WTC11 (cell line): ENCODE measurements at regions not wholly inside any gene's neighbourhood (a gene's known extent, or its start where the extent isn't known, plus 50 kb on each side); places are given as distances from the start of the nearest gene placed in this dataset.

Experiments used
- ATAC-seq: fragments of 200-7000 bp; cut with Tn5 transposase; 2 replicates; pipeline ENCODE4 v1.10.0; 2021; ENCODE audit warnings: mild to moderate bottlenecking, moderate library complexity
- CTCF ChIA-PET: fragments of 300-600 bp; sonication (Branson Sonifier 250); formaldehyde crosslinking; loops from one replicate; lab custom pipeline; 2021; ENCODE audit warnings: antibody characterized with exemption; lab: Charles Lee
- POLR2A ChIA-PET: fragments of 350-600 bp; sonication (Branson Sonifier 250); formaldehyde crosslinking; loops from one replicate; lab custom pipeline; 2021; ENCODE audit warnings: antibody characterized with exemption; lab: Charles Lee
- DNase-seq: peaks from one replicate; pipeline ENCODE4 v3.0.0; 2021; ENCODE audit warnings: low spot score
- H3K27ac Mint-ChIP-seq: 2 replicates; pipeline ENCODE4 v1.8.0; 2021; ENCODE audit warnings: mixed read lengths
- H3K27me3 Mint-ChIP-seq: 2 replicates; pipeline ENCODE4 v1.8.0; 2021; ENCODE audit warnings: low read depth, mild to moderate bottlenecking, moderate library complexity, mixed read lengths
- H3K36me3 Mint-ChIP-seq: 2 replicates; pipeline ENCODE4 v1.8.0; 2021; ENCODE audit warnings: mixed read lengths
- H3K4me1 Mint-ChIP-seq: 2 replicates; pipeline ENCODE4 v1.8.0; 2022; ENCODE audit warnings: mixed read lengths
- H3K4me3 Mint-ChIP-seq: 2 replicates; pipeline ENCODE4 v1.8.0; 2021; ENCODE audit warnings: mild to moderate bottlenecking, moderate library complexity, mixed read lengths
- H3K9me3 Mint-ChIP-seq: 2 replicates; pipeline ENCODE4 v1.8.0; 2021; ENCODE audit warnings: mixed read lengths
- CBFB ChIP-seq: sonication (generic); formaldehyde crosslinking; IDR thresholded peaks from 2 replicates; pipeline ENCODE4 v1.8.1; 2022; ENCODE audit warnings: mild to moderate bottlenecking, low read depth, missing genetic modification reagents
- CREM ChIP-seq: sonication (generic); formaldehyde crosslinking; IDR thresholded peaks from 2 replicates; pipeline ENCODE4 v1.8.1; 2022; ENCODE audit warnings: mild to moderate bottlenecking, missing genetic modification reagents, moderate library complexity
- E2F5 ChIP-seq: sonication (generic); formaldehyde crosslinking; IDR thresholded peaks from 2 replicates; pipeline ENCODE4 v1.8.1; 2022; ENCODE audit warnings: mild to moderate bottlenecking, moderate library complexity, missing genetic modification reagents
- ERG ChIP-seq: fragments of 250-450 bp; sonication (Bioruptor Pico); IDR thresholded peaks from 2 replicates; pipeline ENCODE4 v1.8.0; 2021; ENCODE audit warnings: mild to moderate bottlenecking
- ESRRA ChIP-seq: sonication (generic); formaldehyde crosslinking; IDR thresholded peaks from 2 replicates; pipeline ENCODE4 v1.8.1; 2022; ENCODE audit warnings: mild to moderate bottlenecking, missing genetic modification reagents, borderline replicate concordance
- ETV6 ChIP-seq: sonication (generic); formaldehyde crosslinking; IDR thresholded peaks from 2 replicates; pipeline ENCODE4 v1.8.1; 2022; ENCODE audit warnings: mild to moderate bottlenecking, missing genetic modification reagents
- GRHL2 ChIP-seq: fragments of 250-450 bp; sonication (Bioruptor Pico); IDR thresholded peaks from 2 replicates; pipeline ENCODE4 v1.8.0; 2022; ENCODE audit warnings: mild to moderate bottlenecking, moderate library complexity; ENCODE audit not compliant: insufficient replicate concordance, severe bottlenecking
- GTF2I ChIP-seq: fragments of 250-450 bp; sonication (Bioruptor Pico); conservative IDR thresholded peaks from 2 replicates; pipeline ENCODE4 v1.4.0; 2021; ENCODE audit warnings: mild to moderate bottlenecking
- HMGA2 ChIP-seq: fragments of 250-450 bp; sonication (Bioruptor Pico); IDR thresholded peaks from 2 replicates; pipeline ENCODE4 v1.4.0; 2021; ENCODE audit warnings: mild to moderate bottlenecking, moderate library complexity
- JUN ChIP-seq: sonication (generic); formaldehyde crosslinking; IDR thresholded peaks from 2 replicates; pipeline ENCODE4 v1.8.0; 2023; ENCODE audit warnings: mild to moderate bottlenecking, missing genetic modification reagents
- MYBL2 ChIP-seq: sonication (generic); formaldehyde crosslinking; IDR thresholded peaks from 2 replicates; pipeline ENCODE4 v1.8.1; 2023; ENCODE audit warnings: mild to moderate bottlenecking, moderate library complexity, missing genetic modification reagents
- NFYB ChIP-seq: sonication (generic); formaldehyde crosslinking; conservative IDR thresholded peaks from 2 replicates; pipeline ENCODE4 v1.8.0; 2022; ENCODE audit warnings: low read depth, missing genetic modification reagents
- NR3C1 ChIP-seq: sonication (generic); formaldehyde crosslinking; conservative IDR thresholded peaks from 2 replicates; pipeline ENCODE4 v1.8.1; 2023; ENCODE audit warnings: low read depth, mild to moderate bottlenecking, missing genetic modification reagents
- OVOL2 ChIP-seq: fragments of 250-450 bp; sonication (Bioruptor Pico); IDR thresholded peaks from 2 replicates; pipeline ENCODE4 v1.9.0; 2021; ENCODE audit warnings: mild to moderate bottlenecking, borderline replicate concordance
- PRDM15 ChIP-seq: sonication (generic); formaldehyde crosslinking; IDR thresholded peaks from 2 replicates; pipeline ENCODE4 v1.8.0; 2022; ENCODE audit warnings: missing genetic modification reagents
- SMAD4 ChIP-seq: sonication (generic); formaldehyde crosslinking; IDR thresholded peaks from 2 replicates; pipeline ENCODE4 v1.8.0; 2022; ENCODE audit warnings: mild to moderate bottlenecking, missing genetic modification reagents
- TCF7 ChIP-seq: sonication (generic); formaldehyde crosslinking; IDR thresholded peaks from 2 replicates; pipeline ENCODE4 v1.8.0; 2022; ENCODE audit warnings: mild to moderate bottlenecking, low read depth, missing genetic modification reagents, moderate library complexity
- TP53 ChIP-seq: sonication (generic); formaldehyde crosslinking; IDR thresholded peaks from 2 replicates; pipeline ENCODE4 v1.8.1; 2023; ENCODE audit warnings: mild to moderate bottlenecking, missing genetic modification reagents
- USF1 ChIP-seq: sonication (generic); formaldehyde crosslinking; IDR thresholded peaks from 2 replicates; pipeline ENCODE4 v1.8.0; 2022; ENCODE audit warnings: mild to moderate bottlenecking, missing genetic modification reagents
- ZBTB21 ChIP-seq: sonication (generic); formaldehyde crosslinking; IDR thresholded peaks from 2 replicates; pipeline ENCODE4 v1.8.1; 2023; ENCODE audit warnings: mild to moderate bottlenecking, missing genetic modification reagents, borderline replicate concordance
- ZMAT4 ChIP-seq: fragments of 250-450 bp; sonication (Bioruptor Pico); IDR thresholded peaks from 2 replicates; pipeline ENCODE4 v1.9.0; 2021; ENCODE audit warnings: mild to moderate bottlenecking
- ZNF121 ChIP-seq: sonication (generic); formaldehyde crosslinking; IDR thresholded peaks from 2 replicates; pipeline ENCODE4 v1.8.0; 2023; ENCODE audit warnings: missing genetic modification reagents
- ZNF317 ChIP-seq: sonication (generic); formaldehyde crosslinking; IDR thresholded peaks from 2 replicates; pipeline ENCODE4 v1.8.1; 2023; ENCODE audit warnings: low read depth, mild to moderate bottlenecking, moderate library complexity, missing genetic modification reagents, borderline replicate concordance
- ZNF416 ChIP-seq: fragments of 250-450 bp; sonication (Bioruptor Pico); IDR thresholded peaks from 2 replicates; pipeline ENCODE4 v1.9.0; 2021; ENCODE audit warnings: mild to moderate bottlenecking, inconsistent platforms
- ZNF423 ChIP-seq: fragments of 250-450 bp; sonication (Bioruptor Pico); IDR thresholded peaks from 2 replicates; pipeline ENCODE4 v2.1.2; 2022; ENCODE audit warnings: mild to moderate bottlenecking, moderate library complexity
- ZNF512 ChIP-seq: sonication (generic); formaldehyde crosslinking; IDR thresholded peaks from 2 replicates; pipeline ENCODE4 v1.8.1; 2022; ENCODE audit warnings: missing genetic modification reagents, borderline replicate concordance

- no peak for DNase-seq
- no peak overlapping the region for H3K4me3 Mint-ChIP-seq
- no peak for ATAC-seq
- no peaks in the 10 kb centered on the region for H3K27me3 Mint-ChIP-seq
- H3K36me3 Mint-ChIP-seq = no peaks in the 10 kb centered on the region
- CTCF ChIA-PET = no interaction called here
- no peak overlapping the region for H3K27ac Mint-ChIP-seq
- POLR2A ChIA-PET = no interaction called here
- TF ChIP-seq JUN = no peak
- no peak for TF ChIP-seq ZNF423 (CRISPR knock-in tag)
- no peak for TF ChIP-seq USF1
- TF ChIP-seq ERG (CRISPR knock-in tag) = no peak
- TF ChIP-seq NR3C1 (CRISPR knock-in tag) = no peak
- TF ChIP-seq ZNF416 (CRISPR knock-in tag) = no peak
- no peak for TF ChIP-seq ZMAT4 (CRISPR knock-in tag)
- TF ChIP-seq HMGA2 (CRISPR knock-in tag) = no peak
- no peak for TF ChIP-seq MYBL2 (CRISPR knock-in tag)
- no peak for TF ChIP-seq GRHL2
- TF ChIP-seq ZBTB21 (CRISPR knock-in tag) = no peak
- no peak for TF ChIP-seq ZNF121 (CRISPR knock-in tag)
- TF ChIP-seq ZNF317 = no peak
- no peak for TF ChIP-seq CREM (CRISPR knock-in tag)
- no peak for TF ChIP-seq ESRRA (CRISPR knock-in tag)
- TF ChIP-seq SMAD4 = no peak
- peaks cover 18% of the 10 kb centered on the region for H3K9me3 Mint-ChIP-seq
- peaks cover 3% of the 10 kb centered on the region for H3K4me1 Mint-ChIP-seq
Measured at GRCh38 chr4:187889651-187890050, 105.9 kb upstream of the ZFP42 start.

DNA sequence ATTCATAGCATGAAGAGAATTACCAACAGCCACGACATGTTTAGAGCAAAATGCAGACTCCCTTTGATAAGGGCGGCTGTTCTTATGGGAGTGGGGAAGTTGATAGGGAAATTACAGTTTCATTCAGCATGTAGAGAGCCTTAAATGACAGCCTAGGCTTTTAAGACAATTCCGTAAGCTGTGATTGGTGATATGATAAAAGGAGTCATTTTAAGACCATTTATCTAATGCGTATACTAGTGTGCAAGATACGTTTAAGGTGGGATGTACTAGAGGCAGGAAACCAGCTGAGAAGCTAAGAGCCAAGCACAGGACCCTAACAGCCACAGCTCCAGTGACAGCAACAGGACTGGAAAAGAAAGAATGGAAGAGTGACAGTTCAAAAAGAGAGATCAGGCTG lies 102.2 kb upstream of the ZFP42 start:
- Mint-ChIP-seq H3K36me3 (no peaks in the 10 kb centered on the region), H3K9me3 (peaks cover 3% of the 10 kb centered on the region), H3K27me3 (no peaks in the 10 kb centered on the region), H3K27ac (no peak overlapping the region)
- TF ChIP-seq NFYB (CRISPR knock-in tag) = no peak
- TF ChIP-seq, all 79 proteins: peak for 0
- Mint-ChIP-seq H3K4me3 (no peak overlapping the region), H3K4me1 (no peaks in the 10 kb centered on the region)
- ATAC-seq (no peak), DNase-seq (no peak)
- POLR2A ChIA-PET = no interaction called here
- CTCF ChIA-PET = no interaction called here

GRCh38 chr4:187903106-187903505 lies 92.5 kb upstream of the ZFP42 start:
- ATAC-seq = no peak
- Mint-ChIP-seq H3K9me3 (peaks cover 30% of the 10 kb centered on the region), H3K36me3 (peaks cover 15% of the 10 kb centered on the region), H3K4me3 (no peak overlapping the region), H3K27me3 (no peaks in the 10 kb centered on the region), H3K27ac (no peak overlapping the region), H3K4me1 (peaks cover 5% of the 10 kb centered on the region)
- ChIA-PET POLR2A (no interaction called here), CTCF (no interaction called here)
- no peak for DNase-seq
- TF ChIP-seq E2F5 (no peak), ESRRA (CRISPR knock-in tag) (no peak), ERG (CRISPR knock-in tag) (no peak), NFYB (CRISPR knock-in tag) (no peak), TCF7 (no peak), ETV6 (CRISPR knock-in tag) (no peak), PRDM15 (CRISPR knock-in tag) (no peak), TP53 (CRISPR knock-in tag) (no peak), GTF2I (no peak), OVOL2 (CRISPR knock-in tag) (no peak), CBFB (CRISPR knock-in tag) (no peak), ZNF512 (CRISPR knock-in tag) (no peak)
